ENCODE measurements at regions not wholly inside any gene's neighbourhood (a gene's known extent, or its start where the extent isn't known, plus 50 kb on each side); places are given as distances from the start of the nearest gene placed in this dataset.

DNA sequence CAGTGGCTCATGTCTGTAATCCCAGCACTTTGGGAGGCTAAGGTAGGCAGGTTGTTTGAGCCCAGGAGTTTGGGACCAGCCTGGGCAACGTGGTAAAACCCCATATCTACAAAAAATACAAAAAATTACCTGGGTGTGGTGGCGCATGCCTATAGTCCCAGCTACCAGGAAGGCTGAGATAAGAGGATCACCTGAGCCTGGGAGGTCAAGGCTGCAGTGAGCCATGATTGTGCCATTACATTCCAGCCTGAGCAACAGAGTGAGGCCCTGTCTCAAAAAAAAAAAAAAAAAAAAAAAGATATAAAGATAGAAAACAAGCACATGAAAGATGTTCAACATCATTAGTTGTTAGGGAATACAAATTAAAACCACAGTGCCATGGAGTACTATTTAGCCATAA, 65.3 kb upstream of the UGP2 start:
- TF ChIP-seq CTBP1 (IDR thresholded peaks at IDR 0.05; ENCODE audit: borderline replicate concordance) (no peak), ARNT (IDR thresholded peaks at IDR 0.05) (no peak), SUZ12 (IDR thresholded peaks at IDR 0.05) (no peak), SP1 (IDR thresholded peaks at IDR 0.05) (no peak), FOXM1 (IDR thresholded peaks at IDR 0.05; ENCODE audit: borderline replicate concordance) (no peak), FOXA1 (IDR thresholded peaks at IDR 0.05) (no peak), ZNF384 (IDR thresholded peaks at IDR 0.05) (no peak), HDGF (IDR thresholded peaks at IDR 0.05; ENCODE audit: borderline replicate concordance) (no peak)
